Kidney (tissue), 13 donors: ENCODE measurements at regions not wholly inside any gene's neighbourhood (a gene's known extent, or its start where the extent isn't known, plus 50 kb on each side); places are given as distances from the start of the nearest gene placed in this dataset.

Source experiments
- DNase-seq, 5 donors: peaks; one replicate each; pipeline ENCODE4 v3.0.0-alpha.2; 2013 to 2020
- FAIRE-seq: peaks from 2 replicates; lab custom pipeline; 2012; peaks lifted over from hg19 to GRCh38; lab: Jason Lieb, UNC
- H3K27ac ChIP-seq, 2 donors: one replicate each; pipeline ENCODE4 v1.7.0; 2013; ENCODE audit warnings: low read depth in 2 of 2, low read length in 2 of 2, inconsistent platforms in 1 of 2
- H3K27me3 ChIP-seq: one replicate; pipeline ENCODE4 v1.7.1; 2013; ENCODE audit warnings: low read length, inconsistent platforms; ENCODE audit not compliant: control insufficient read depth, insufficient read depth
- H3K36me3 ChIP-seq, 3 donors: one replicate each; pipeline versions ENCODE4 v1.7.0 to v1.7.1; 2013; ENCODE audit warnings: low read length in 3 of 3, control low read depth in 1 of 3, inconsistent platforms in 1 of 3; ENCODE audit not compliant: insufficient read depth in 3 of 3, control insufficient read depth in 2 of 3
- H3K4me1 ChIP-seq, 3 donors: one replicate each; pipeline versions ENCODE4 v1.7.0 to v1.7.1; 2013; ENCODE audit warnings: low read length in 3 of 3, inconsistent platforms in 1 of 3, low read depth in 1 of 3; ENCODE audit not compliant: control insufficient read depth in 2 of 3, insufficient read depth in 2 of 3
- H3K4me3 ChIP-seq, 3 donors: one replicate each; pipeline versions ENCODE4 v1.7.0 to v1.8.1; 2013; ENCODE audit warnings: low read length in 3 of 3, control low read depth in 1 of 3, inconsistent platforms in 1 of 3
- H3K9ac ChIP-seq, 3 donors: one replicate each; pipeline versions ENCODE4 v1.7.0 to v1.7.1; 2013; ENCODE audit warnings: low read length in 3 of 3, control low read depth in 1 of 3, inconsistent platforms in 1 of 3
- H3K9me3 ChIP-seq, 3 donors: one replicate each; pipeline versions ENCODE4 v1.7.0 to v1.7.1; 2013; ENCODE audit warnings: low read length in 3 of 3, control low read depth in 1 of 3, inconsistent platforms in 1 of 3; ENCODE audit not compliant: control insufficient read depth in 2 of 3, insufficient read depth in 1 of 3
- intact Hi-C: fragments of 100-400 bp; cut with DNase I; formaldehyde crosslinking; loops from one replicate; pipeline ENCODE4 v1.11.1; 2022
- TF ChIP-seq, protein P1 (sequence below): IDR thresholded peaks from 3 replicates; pipeline ENCODE4 v1.5.1; 2012; ENCODE audit warnings: mild to moderate bottlenecking, moderate library complexity, borderline replicate concordance; ENCODE audit not compliant: insufficient read depth; ENCODE audit errors: extremely low read depth
- donor health status: control.
- donor health status: control.
- donor health status: control.
- donor health status: control.
- donor health status: control.
- donor health status: DM: yes; HTN: yes; CAD: no.
- donor health status: Normal renal cell carcinoma (clear cell type).

DNA sequence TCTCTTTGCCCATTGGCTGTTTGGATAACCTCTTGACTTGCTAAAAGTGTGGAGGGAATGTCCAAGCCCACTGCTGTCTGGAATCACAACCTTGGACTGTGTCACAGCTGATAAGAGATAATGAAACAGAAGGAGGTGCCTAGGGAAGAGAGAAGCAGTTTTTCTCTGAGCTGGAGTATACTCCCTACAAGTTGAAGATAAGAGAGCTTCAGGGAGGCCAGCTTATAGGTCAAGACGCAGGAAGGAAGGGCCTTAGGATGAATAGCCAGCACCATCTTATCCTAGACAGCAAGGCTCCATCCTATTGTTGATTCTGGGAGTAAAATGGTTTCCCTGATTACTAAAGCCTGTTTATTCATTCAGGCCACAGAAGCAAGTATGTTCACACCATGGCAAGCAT, 244.7 kb downstream of the NPR3 start:
- no peak overlapping the region for H3K9ac ChIP-seq
- H3K4me1 ChIP-seq: no peaks in the 10 kb centered on the region
- H3K9me3 ChIP-seq: peaks cover 0 to 3% (median 0%) of the 10 kb centered on the region in 3 donors
- no peaks in the 10 kb centered on the region for H3K27me3 ChIP-seq
- FAIRE-seq (no peak), DNase-seq (no peak)
- TF ChIP-seq, protein P1, sequence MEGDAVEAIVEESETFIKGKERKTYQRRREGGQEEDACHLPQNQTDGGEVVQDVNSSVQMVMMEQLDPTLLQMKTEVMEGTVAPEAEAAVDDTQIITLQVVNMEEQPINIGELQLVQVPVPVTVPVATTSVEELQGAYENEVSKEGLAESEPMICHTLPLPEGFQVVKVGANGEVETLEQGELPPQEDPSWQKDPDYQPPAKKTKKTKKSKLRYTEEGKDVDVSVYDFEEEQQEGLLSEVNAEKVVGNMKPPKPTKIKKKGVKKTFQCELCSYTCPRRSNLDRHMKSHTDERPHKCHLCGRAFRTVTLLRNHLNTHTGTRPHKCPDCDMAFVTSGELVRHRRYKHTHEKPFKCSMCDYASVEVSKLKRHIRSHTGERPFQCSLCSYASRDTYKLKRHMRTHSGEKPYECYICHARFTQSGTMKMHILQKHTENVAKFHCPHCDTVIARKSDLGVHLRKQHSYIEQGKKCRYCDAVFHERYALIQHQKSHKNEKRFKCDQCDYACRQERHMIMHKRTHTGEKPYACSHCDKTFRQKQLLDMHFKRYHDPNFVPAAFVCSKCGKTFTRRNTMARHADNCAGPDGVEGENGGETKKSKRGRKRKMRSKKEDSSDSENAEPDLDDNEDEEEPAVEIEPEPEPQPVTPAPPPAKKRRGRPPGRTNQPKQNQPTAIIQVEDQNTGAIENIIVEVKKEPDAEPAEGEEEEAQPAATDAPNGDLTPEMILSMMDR: no peak
- intact Hi-C loops: no loop called here
- no peak overlapping the region for H3K27ac ChIP-seq
- no peak overlapping the region for H3K4me3 ChIP-seq
- H3K36me3 ChIP-seq: no peaks in the 10 kb centered on the region

DNA sequence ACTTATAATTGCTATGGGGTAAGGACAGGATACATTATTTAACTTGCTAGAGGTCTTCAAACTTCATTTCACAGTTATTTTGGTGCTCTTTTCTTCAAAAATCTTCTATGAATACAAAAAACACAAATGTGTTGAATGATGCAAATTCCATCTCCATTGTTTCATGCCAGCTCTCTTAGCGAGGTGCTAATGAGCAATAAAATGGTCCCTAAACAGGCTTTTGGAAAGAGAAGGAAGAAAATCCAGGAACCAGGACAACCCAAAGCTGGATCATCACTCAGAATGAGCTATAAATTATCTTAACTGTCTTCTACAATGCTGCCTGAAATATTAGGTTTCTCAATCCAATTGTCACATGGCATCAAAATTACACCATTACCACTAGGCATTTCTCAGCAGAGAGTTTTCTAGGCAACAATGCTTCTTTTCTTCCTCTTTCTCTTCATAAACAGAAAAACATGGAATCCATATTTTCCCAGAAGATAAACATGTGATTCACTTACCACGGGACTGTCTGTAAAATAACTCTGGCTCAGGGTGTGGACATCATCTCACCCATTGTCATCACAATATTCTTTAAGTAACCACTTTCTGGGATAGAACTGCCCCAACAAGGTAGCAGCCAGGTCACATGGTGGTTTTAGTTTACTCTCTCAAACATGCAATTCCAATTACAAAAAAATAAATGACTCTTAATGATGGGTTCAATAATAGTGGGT, 249.4 kb downstream of the NPR3 start:
- no peaks in the 10 kb centered on the region for H3K9me3 ChIP-seq
- no peak for FAIRE-seq
- no peaks in the 10 kb centered on the region for H3K27me3 ChIP-seq
- H3K27ac ChIP-seq: no peak overlapping the region
- TF ChIP-seq, protein P1: no peak
- no peaks in the 10 kb centered on the region for H3K4me1 ChIP-seq
- no peaks in the 10 kb centered on the region for H3K36me3 ChIP-seq
- intact Hi-C loops: no loop called here
- no peak for DNase-seq
- no peak overlapping the region for H3K9ac ChIP-seq
- H3K4me3 ChIP-seq: no peak overlapping the region

DNA sequence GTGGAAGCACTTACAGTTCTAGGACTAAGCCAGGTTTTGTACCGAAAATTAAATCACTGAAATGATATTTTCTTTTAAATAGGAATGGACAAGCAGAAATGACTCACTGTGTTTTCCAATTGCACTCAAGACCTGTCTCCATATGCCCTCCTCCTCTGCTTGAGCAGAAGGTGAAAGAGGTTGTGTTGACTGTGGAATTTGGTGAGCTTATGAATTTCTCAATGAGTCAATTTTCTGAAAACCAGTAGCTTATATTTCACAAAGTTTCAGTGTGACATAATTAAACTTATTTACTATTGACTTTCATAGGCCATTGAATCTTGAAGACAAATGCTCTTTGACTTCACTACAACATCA, 249.9 kb downstream of the NPR3 start:
- H3K4me3 ChIP-seq: no peak overlapping the region
- H3K36me3 ChIP-seq: no peaks in the 10 kb centered on the region
- no peaks in the 10 kb centered on the region for H3K27me3 ChIP-seq
- H3K9me3 ChIP-seq: no peaks in the 10 kb centered on the region
- H3K4me1 ChIP-seq: no peaks in the 10 kb centered on the region
- no peak overlapping the region for H3K9ac ChIP-seq
- no peak overlapping the region for H3K27ac ChIP-seq
- DNase-seq (no peak), FAIRE-seq (no peak)
- TF ChIP-seq, protein P1: no peak
- intact Hi-C loops: no loop called here

DNA sequence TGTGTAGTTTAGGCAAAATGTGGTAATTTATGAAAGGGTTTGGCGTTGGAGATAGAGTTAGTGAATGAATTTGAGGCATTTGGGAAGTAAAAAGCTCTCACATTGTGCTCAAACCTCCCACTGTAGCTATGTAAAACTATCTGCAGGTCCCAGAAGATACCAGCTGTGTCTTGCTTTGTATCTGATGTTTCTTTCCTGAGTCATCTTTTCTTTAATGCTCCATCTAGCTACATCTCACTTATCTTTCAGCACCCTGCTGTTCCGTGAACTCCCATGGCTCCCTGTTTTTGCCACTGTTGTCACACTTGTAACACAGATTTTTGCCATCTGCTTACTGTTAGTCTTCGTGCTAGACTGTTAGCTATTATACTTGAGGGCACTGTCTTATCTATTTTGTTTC, 253.1 kb downstream of the NPR3 start:
- Histone ChIP-seq H3K27ac (no peak overlapping the region), H3K36me3 (no peaks in the 10 kb centered on the region), H3K4me3 (no peak overlapping the region), H3K4me1 (no peaks in the 10 kb centered on the region), H3K27me3 (no peaks in the 10 kb centered on the region), H3K9ac (no peak overlapping the region), H3K9me3 (no peaks in the 10 kb centered on the region)
- no peak for FAIRE-seq
- intact Hi-C loops: no loop called here
- TF ChIP-seq, protein P1: no peak
- DNase-seq: no peak
